Fibroblast of pulmonary artery (primary cell): ENCODE measurements at regions not wholly inside any gene's neighbourhood (a gene's known extent, or its start where the extent isn't known, plus 50 kb on each side); places are given as distances from the start of the nearest gene placed in this dataset.
"Not testable (repeated sequence)": the region's sequence is repeated elsewhere in the genome, so short reads cannot be mapped to it uniquely, and the experiment has no call there.

Source experiments
- DNase-seq: peaks from one replicate; pipeline ENCODE4 v3.0.0-alpha.2; 2010; ENCODE audit warnings: low read depth
- H3K4me3 ChIP-seq: replicated peaks from 2 replicates; pipeline ENCODE4 v1.5.1; 2011; ENCODE audit warnings: low read depth, mild to moderate bottlenecking, control low read depth, low read length, moderate library complexity
- TF ChIP-seq, protein P1 (sequence below): IDR thresholded peaks from 2 replicates; pipeline ENCODE4 v1.5.1; 2011; ENCODE audit warnings: mild to moderate bottlenecking, control low read depth, low read length, inconsistent platforms; ENCODE audit errors: missing control alignments

- TF ChIP-seq, protein P1, sequence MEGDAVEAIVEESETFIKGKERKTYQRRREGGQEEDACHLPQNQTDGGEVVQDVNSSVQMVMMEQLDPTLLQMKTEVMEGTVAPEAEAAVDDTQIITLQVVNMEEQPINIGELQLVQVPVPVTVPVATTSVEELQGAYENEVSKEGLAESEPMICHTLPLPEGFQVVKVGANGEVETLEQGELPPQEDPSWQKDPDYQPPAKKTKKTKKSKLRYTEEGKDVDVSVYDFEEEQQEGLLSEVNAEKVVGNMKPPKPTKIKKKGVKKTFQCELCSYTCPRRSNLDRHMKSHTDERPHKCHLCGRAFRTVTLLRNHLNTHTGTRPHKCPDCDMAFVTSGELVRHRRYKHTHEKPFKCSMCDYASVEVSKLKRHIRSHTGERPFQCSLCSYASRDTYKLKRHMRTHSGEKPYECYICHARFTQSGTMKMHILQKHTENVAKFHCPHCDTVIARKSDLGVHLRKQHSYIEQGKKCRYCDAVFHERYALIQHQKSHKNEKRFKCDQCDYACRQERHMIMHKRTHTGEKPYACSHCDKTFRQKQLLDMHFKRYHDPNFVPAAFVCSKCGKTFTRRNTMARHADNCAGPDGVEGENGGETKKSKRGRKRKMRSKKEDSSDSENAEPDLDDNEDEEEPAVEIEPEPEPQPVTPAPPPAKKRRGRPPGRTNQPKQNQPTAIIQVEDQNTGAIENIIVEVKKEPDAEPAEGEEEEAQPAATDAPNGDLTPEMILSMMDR = no peak
- no peak for DNase-seq
- no peak overlapping the region for H3K4me3 ChIP-seq
Observed at GRCh38 chr14:58770491-58770982, 132.8 kb downstream of the DACT1 start.

GRCh38 chr14:58771016-58771415, 133.3 kb downstream of the DACT1 start:
- H3K4me3 ChIP-seq = no peak overlapping the region
- TF ChIP-seq, protein P1 = no peak
- DNase-seq = no peak

DNA sequence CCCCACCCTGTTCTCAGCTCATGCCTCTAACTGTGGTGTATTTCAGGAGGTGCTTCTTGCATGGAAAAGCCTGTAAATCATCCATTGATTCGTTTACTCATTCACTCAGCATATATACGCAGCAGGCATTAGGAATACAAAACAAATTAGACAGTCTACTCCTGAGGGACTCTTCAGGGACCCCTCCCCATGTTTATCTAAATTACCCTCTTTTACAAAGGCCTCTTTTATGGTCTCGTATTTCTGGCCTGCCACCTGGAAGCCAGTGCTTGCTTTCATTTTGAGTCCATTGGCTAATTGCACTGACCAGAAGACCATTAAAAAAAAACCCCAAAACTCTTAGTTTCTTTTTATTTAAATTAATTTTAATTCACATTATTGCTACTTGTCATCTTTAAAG, 134.4 kb downstream of the DACT1 start:
- H3K4me3 ChIP-seq = no peak overlapping the region
- TF ChIP-seq, protein P1 = no peak
- DNase-seq = no peak

DNA sequence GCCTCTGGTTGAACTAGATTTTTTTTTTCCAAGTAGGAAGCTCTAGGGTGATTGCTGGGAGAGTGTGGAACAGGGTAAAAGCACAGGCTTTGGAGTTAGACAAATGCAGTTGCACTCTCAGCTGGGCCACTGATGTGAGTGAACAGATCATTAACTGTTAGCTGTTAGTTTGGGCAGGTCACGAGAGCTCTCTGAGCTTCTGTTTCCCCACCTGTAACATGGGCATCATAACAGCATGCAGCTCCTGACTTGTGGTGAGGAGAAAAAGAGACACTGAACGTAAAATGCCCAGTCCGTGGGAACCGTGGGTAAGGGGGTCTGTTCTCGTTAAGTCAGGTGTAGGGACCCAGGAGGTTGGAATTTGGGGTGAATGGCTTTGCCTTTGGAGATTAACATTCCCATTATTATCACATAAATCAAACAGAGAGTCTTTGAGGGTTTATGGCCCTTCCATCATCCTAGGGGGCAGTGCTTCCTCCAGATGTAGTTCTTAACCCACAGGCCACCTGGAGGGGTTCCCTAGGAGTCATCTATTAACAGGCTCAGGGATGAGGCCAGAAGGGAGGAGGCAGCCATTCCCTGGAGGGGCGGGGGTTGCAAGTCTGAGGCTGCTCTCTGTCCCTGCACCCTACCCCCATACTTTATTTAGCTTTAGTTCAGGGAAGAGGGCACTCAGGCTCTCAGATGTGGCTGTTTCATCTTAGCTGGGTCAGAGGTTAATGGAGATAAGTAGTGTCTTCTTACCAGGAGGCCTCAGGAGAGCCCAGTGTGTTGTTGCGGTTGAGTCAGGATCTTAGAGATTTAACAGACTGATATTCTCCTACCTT, 135.2 kb downstream of the DACT1 start:
- no peak for DNase-seq
- H3K4me3 ChIP-seq = no peak overlapping the region
- TF ChIP-seq, protein P1 = no peak

- TF ChIP-seq, protein P1 = no peak
- H3K4me3 ChIP-seq = no peak overlapping the region
Observed at GRCh38 chr14:58774531-58774930, 136.8 kb downstream of the DACT1 start.

GRCh38 chr14:58775130-58775529, 137.4 kb downstream of the DACT1 start:
- H3K4me3 ChIP-seq, DNase-seq: not testable (repeated sequence)

More at GRCh38 chr14:58774531-58774930, 136.8 kb downstream of the DACT1 start:
- DNase-seq = no peak

GRCh38 chr14:58776516-58776915, 138.8 kb downstream of the DACT1 start:
- TF ChIP-seq, protein P1 = no peak
- no peak overlapping the region for H3K4me3 ChIP-seq
- no peak for DNase-seq
